Osteocyte (in vitro differentiated cells): ENCODE measurements at regions not wholly inside any gene's neighbourhood (a gene's known extent, or its start where the extent isn't known, plus 50 kb on each side); places are given as distances from the start of the nearest gene placed in this dataset.

Experiments
- DNase-seq: peaks from one replicate; pipeline ENCODE4 v3.0.0; 2021; ENCODE audit warnings: mixed read lengths; ENCODE audit not compliant: unreplicated experiment; ENCODE audit errors: extremely low spot score
- H3K27ac Mint-ChIP-seq: one replicate; pipeline ENCODE4 v1.8.0; 2021; ENCODE audit warnings: mild to moderate bottlenecking, mixed read lengths; ENCODE audit not compliant: unreplicated experiment
- H3K27me3 Mint-ChIP-seq: one replicate; pipeline ENCODE4 v1.8.0; 2021; ENCODE audit warnings: mixed read lengths; ENCODE audit not compliant: unreplicated experiment
- H3K36me3 Mint-ChIP-seq: one replicate; pipeline ENCODE4 v1.8.0; 2021; ENCODE audit warnings: mixed read lengths; ENCODE audit not compliant: unreplicated experiment
- H3K4me1 Mint-ChIP-seq: one replicate; pipeline ENCODE4 v1.8.0; 2021; ENCODE audit warnings: mixed read lengths; ENCODE audit not compliant: unreplicated experiment
- H3K4me3 Mint-ChIP-seq: one replicate; pipeline ENCODE4 v1.8.0; 2021; ENCODE audit warnings: mild to moderate bottlenecking, moderate library complexity, mixed read lengths; ENCODE audit not compliant: unreplicated experiment
- H3K9me3 Mint-ChIP-seq: one replicate; pipeline ENCODE4 v1.8.0; 2021; ENCODE audit warnings: mixed read lengths; ENCODE audit not compliant: unreplicated experiment
- CTCF ChIP-seq: fragments of 200-600 bp; sonication (generic); IDR thresholded peaks from 2 replicates; pipeline ENCODE4 v1.5.0; 2021; ENCODE audit warnings: antibody characterized with exemption, mild to moderate bottlenecking, moderate library complexity

DNA sequence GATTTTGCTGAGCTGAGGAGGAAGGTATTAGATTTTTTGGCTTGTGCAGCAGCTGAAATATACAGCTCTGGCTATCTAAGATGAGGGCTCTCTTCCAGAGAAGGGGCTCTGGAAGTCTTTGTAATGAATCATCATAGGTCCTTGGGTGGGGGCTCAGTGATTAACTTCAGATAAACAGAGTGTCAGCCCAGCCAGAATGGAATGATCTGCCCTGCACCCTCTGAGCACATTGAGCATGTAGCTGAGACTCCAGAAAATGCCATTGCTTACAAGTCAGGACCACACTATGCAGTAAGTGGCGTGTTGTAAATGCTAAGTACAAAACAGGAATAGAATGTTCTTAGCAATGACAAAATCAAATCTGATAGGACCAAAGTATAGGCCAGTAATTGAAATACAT lies 836.0 kb downstream of the PDHA2 start:
- no peak for TF ChIP-seq CTCF
- DNase-seq: no peak
- no peaks in the 10 kb centered on the region for H3K27me3 Mint-ChIP-seq
- peaks cover 9% of the 10 kb centered on the region for H3K9me3 Mint-ChIP-seq
- H3K4me3 Mint-ChIP-seq: no peak overlapping the region
- H3K4me1 Mint-ChIP-seq: peaks cover 15% of the 10 kb centered on the region
- H3K27ac Mint-ChIP-seq: no peak overlapping the region
- no peaks in the 10 kb centered on the region for H3K36me3 Mint-ChIP-seq

DNA sequence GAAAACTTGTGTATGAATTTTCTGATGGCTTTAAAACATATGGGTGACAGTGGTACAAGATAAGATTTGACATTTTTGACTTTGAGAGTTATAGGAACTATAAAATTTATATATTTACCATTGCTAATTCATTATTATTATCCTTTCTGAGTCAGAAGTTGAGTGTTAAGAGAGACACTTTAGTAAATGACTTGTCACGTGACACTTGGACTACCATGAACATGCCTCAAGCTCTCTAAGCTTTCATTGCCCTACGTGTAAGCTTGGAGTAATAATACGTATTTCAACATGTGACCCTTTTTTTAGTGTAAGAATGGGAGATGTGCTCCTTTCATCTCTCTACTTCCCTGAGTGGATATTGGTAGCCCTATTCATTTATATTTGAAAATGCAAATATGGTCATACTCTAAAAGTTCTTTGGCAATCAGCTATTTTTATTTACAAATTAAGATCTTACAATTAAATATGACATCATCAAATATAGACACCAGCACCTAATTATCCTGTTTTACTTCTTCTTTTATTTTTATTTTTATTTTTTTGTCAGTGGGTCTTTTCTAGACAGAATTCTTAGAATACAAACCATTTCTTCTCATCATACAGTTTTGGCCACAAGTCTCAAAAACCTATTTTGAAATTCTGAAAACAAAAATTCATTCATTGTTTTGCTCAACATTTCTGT lies 837.0 kb downstream of the PDHA2 start:
- no peaks in the 10 kb centered on the region for H3K36me3 Mint-ChIP-seq
- no peak overlapping the region for H3K4me3 Mint-ChIP-seq
- peaks cover 9% of the 10 kb centered on the region for H3K9me3 Mint-ChIP-seq
- H3K27me3 Mint-ChIP-seq: no peaks in the 10 kb centered on the region
- no peak for TF ChIP-seq CTCF
- H3K27ac Mint-ChIP-seq: no peak overlapping the region
- H3K4me1 Mint-ChIP-seq: peaks cover 15% of the 10 kb centered on the region
- DNase-seq: no peak

DNA sequence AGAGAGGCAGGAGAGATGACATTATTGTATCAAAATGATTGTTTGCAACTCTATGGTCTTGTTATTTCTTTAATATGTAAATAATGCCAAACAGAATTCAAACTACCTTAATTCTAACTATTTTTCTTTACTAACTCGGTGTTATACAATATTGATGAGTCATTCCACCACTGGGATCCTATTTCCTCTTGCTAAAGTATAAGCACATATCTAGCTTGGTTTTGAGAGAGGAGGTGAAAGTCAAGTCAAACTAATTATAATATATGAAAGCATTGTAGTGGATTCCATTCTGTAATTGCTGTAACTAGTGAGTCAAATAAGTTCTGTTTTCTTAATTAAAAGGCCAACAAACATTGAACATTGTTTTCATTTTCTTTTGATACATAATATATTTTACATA lies 837.6 kb downstream of the PDHA2 start:
- DNase-seq: no peak
- Mint-ChIP-seq H3K36me3 (no peaks in the 10 kb centered on the region), H3K4me3 (no peak overlapping the region), H3K27ac (no peak overlapping the region), H3K4me1 (peaks cover 15% of the 10 kb centered on the region), H3K27me3 (no peaks in the 10 kb centered on the region), H3K9me3 (peaks cover 9% of the 10 kb centered on the region)
- TF ChIP-seq CTCF: no peak

- Mint-ChIP-seq H3K4me1 (peaks cover 6% of the 10 kb centered on the region), H3K27me3 (no peaks in the 10 kb centered on the region), H3K4me3 (no peak overlapping the region), H3K9me3 (peaks cover 9% of the 10 kb centered on the region), H3K27ac (no peak overlapping the region), H3K36me3 (no peaks in the 10 kb centered on the region)
- TF ChIP-seq CTCF: no peak
- no peak for DNase-seq
Measured at GRCh38 chr4:96681218-96681617, 841.3 kb downstream of the PDHA2 start.

DNA sequence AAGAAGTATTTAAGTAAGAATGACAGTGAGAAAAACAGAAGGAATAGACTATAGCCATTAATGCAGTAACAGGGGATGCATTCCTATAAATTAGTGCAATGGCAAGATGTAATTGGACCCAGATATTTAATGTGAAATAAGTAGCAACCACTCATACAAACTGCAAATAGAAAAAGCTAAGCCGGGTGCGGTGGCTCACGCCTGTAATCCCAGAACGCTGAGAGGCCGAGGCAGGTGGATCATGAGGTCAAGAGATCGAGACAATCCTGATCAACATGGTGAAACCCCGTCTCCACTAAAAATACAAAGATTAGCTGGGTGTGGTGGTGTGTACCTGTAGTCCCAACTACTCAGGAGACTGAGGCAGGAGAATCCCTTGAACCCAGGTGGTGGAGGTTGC lies 845.8 kb downstream of the PDHA2 start:
- DNase-seq: no peak
- Mint-ChIP-seq H3K9me3 (no peaks in the 10 kb centered on the region), H3K27me3 (no peaks in the 10 kb centered on the region), H3K4me3 (no peak overlapping the region), H3K4me1 (no peaks in the 10 kb centered on the region), H3K36me3 (no peaks in the 10 kb centered on the region), H3K27ac (no peak overlapping the region)
- TF ChIP-seq CTCF: no peak
